GM18861 (cell line): ENCODE measurements at regions not wholly inside any gene's neighbourhood (a gene's known extent, or its start where the extent isn't known, plus 50 kb on each side); places are given as distances from the start of the nearest gene placed in this dataset.
"Not testable (repeated sequence)": the region's sequence is repeated elsewhere in the genome, so short reads cannot be mapped to it uniquely, and the experiment has no call there.

Experiments used
- ATAC-seq: cut with Tn5 transposase; IDR thresholded peaks from one replicate; pipeline ENCODE4 v1.9.1; 2021; ENCODE audit not compliant: unreplicated experiment

DNA sequence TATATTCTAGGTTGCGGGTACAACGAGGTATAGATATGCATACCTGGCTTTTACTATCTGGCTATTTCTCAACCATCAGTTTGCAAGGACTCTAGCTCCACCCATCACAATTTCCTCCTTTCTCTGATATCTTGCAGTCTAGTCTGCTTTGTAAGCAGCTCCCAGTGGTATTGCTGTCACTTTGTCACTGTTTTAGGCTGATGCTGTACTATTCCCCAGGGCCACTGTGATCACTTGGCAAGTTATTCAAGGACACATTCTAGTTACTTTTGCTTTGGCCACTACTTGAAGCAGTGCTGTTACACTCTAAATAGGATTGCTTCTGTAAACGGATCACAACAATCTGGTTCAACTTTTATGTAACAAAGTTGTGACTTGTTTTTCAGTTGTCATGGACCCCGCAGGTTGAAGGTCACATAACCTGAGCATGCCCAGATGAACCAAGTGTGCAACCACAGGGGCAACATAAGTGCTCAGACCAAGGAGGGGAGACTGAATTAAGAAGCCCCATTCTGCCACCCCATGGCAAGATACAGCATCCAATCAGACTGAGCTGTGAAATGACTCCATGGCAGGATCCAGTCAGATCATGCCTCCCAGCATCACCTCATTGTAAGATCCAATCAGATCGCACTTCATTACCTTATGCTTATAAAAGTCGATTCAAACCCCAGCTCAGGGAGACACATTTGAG, 588.4 kb upstream of the CITED2 start:
- no peak for ATAC-seq

DNA sequence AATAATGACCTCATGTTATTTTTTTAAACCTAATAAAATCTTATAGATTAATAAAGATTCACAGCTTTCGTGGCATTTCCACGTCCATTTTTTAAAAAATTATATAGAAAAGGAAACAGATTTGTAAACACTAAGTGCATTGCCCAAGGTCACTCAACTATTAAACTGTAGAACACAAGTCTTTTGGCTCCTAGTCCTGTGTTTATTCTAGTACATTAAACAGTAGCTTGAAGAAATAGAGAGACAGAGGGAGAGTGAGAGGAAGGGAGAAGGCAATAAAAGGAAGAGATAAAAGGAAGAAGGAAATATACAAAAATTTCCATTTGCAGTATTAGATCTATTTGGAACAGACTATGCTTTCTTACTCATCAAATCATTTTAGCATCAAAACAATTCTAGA, 586.7 kb upstream of the CITED2 start:
- ATAC-seq, result no peak

DNA sequence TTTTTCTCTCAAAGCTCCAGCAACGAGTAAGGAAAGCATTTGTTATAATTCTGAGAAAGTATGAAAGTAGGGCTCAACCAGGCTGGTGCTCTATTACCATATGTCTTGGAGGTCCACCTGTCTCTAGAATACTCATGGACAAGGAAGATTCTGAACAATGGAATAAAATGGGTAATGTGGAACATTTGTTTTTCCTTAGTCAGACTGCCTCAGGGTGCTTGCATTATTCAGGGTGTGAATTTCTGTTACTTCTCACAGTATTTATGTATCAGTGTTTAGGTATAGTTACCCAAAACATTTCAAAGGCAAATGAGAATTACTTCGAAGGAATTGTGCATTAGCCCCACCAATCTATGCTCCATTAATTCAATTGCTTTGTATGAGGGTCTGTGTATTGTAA, 586.2 kb upstream of the CITED2 start:
- no peak for ATAC-seq

DNA sequence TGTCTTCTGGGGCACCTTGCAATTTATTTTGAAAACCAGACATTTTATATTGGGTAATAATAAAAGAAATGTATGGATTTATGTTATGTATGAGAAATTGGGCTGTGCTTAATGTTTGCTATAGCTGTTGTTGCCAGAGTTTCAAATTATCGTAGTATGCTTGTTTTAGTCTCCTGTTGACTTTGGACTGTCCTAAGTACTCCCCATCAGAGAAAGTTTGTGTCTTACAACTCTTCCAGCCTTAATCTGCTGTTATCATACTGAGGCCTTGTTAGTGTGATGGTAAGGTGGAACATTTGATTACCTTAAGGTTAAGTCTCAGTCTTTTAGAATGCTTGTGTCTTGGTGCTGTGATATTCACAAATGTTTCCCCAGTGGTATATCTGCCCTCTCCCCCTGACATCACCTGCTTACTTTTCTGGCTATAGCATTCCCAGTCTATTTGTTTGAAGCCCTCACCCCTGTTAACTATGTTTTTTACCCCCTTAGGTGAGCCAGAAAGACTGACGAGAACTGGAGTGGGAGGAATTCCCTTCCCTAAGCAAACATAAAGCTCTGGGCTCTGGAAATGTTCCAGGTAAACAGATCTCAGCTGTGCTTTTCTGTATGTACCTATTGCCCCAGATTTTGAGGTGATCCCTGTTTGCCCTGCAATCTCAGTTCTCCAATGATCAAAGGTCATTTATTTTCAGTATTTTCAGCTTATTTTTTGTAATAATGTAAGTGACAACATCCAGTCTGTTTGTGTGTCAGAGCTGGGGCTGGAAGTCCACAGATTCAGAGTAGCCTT, 581.1 kb upstream of the CITED2 start:
- ATAC-seq, result no peak

DNA sequence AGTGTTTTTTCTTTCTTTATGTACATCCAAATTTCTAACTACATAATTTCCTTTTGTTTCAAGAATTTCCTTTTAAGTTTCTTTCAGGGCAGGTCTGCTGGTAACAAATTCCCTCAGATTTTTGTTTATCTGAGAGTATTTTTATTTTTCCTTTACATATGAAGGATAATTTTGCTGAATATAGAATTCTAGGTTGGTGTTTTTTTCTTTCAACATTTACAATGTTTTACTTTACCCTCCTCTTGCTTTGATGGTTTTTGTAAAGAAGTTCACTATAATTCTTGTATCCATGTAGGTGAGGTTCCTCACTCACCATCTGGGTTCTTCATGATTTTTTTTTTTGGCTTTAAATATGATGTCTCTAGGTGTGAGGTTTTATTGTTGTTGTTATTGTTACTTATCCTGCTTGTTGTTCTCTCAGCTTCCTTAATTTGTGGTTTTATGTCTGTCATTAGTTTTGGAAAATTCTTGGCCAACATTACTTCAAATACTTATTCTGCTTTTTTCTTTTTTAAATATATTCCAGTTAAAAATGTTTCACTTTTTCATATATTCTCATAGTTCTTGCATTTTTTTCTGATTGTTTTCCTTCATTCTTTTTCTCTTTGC, 580.1 kb upstream of the CITED2 start:
- ATAC-seq, result no peak

DNA sequence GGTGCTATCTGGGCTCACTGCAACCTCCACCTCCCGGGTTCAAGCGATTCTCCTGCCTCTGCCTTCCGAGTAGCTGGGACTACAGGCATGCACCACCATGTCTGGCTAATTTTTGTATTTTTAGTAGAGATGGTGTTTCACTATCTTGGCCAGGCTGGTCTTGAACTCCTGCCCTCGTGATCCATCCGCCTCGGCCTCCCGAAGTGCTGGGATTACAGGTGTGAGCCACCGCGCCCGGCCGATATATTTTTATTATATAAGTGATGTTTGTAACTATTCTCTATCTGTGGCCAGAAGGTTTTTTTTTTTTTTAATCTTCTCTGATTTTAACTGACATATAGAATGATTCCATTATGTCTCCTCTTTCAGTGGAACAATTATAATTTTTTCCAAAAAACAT, 579.3 kb upstream of the CITED2 start:
- ATAC-seq, result not testable (repeated sequence)

DNA sequence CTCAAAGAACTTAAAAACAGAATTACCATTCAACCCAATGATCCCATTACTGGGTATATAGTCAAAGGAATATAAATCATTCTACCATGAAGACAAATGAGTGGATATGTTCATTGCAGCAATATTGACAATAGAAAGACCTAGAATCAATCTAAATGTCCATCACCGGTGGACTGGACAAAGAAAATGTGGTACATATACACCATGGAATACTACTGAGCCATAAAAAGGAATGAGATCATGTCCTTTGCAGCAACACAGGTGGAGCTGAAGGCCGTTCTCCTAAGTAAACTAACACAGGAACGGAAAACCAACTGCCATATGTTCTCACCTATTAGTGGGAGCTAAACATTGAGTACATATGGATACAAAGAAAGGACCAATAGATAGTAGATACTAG, 576.7 kb upstream of the CITED2 start:
- no peak for ATAC-seq

DNA sequence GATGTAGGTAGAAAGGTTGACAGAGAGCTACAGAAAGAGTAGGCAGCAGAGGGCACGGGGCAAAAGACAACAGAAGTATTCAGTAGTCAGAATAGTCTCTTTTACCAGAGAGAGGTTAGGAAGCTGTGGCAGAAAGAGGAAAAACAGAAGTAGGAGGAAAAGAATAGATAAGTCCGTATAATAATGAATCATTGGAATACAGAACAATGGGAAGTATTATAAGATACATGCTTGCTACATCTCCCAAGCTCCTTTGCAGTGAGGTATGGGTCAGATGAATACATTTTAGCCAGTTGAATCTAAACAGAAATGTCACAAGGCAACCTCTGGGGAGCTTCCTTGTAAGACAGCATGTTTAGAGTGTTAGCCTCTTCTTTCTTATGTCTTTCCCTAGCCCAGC, 570.5 kb upstream of the CITED2 start:
- ATAC-seq, result no peak

DNA sequence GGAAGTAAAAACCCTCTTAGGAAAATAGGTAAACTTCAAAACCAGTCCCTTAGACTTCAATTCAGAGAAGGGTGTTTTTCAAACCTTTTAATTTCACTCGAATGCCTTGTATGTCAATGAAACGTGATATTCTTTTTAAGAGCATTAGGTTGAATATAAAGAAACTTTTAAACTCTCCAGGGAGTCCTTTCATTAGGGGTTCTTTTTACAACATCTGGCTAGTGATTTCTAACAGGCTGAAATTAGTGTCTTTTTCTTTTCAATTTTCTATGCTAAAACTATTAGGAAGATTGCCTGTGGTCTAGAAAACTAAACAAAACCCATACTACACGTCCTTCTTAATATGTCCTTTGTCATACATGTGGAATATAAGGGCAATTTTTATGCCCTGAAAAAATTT, 569.7 kb upstream of the CITED2 start:
- no peak for ATAC-seq

DNA sequence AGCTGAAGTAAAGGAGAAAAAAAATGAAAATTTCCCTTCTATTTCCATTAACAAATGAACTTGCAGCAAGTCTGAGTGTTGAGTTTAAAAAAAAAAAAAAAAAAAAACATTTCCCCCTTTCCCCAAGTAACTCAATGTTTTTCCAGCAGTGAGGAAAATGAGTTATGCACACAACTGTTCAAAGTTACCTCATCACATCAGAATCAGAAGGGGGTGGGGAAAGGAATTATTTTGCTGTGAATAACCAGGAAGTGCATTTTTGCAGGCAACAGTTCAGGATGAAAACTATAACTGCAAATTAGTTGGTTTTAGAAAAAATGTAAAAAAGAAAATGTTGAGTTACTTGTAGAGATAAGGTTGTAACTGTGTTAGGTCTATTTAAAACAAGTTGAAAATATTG, 568.9 kb upstream of the CITED2 start:
- ATAC-seq, result no peak

DNA sequence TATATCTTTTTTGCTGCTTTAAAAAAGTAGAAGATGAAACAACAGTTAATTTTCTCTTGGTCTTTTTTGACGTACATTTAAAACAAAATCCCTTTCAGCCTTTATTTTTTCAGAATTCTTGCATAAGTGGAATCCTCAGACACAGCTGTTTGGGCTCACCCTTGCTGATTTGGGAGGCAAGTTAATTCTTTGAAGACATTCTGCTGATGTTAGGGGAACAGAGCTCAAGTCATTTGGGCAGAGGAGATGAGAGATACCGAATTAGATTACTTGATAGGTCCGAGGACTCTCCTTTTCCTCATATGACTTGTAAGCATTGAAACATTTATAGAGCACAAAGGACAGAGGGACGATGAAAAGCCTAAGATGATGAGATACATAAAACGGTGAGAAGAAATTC, 567.9 kb upstream of the CITED2 start:
- no peak for ATAC-seq

DNA sequence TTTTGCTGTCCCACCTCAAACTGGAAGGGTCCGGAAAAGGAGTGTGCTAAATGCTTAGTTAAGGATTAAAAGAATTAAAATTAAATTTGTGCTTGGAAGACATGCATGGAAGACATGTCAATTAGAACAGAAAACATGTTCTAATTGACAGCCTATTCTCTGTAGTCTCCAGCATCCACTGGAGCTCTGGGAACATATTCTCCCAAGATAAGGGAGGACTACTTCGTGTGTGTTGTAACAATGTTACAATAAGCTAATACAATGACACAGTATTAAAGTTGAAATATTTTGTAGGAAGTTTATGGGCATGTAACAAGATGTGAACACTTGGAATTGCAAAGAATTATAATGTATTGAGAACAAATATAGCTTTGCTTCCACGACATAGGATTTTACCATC, 567.4 kb upstream of the CITED2 start:
- no peak for ATAC-seq

DNA sequence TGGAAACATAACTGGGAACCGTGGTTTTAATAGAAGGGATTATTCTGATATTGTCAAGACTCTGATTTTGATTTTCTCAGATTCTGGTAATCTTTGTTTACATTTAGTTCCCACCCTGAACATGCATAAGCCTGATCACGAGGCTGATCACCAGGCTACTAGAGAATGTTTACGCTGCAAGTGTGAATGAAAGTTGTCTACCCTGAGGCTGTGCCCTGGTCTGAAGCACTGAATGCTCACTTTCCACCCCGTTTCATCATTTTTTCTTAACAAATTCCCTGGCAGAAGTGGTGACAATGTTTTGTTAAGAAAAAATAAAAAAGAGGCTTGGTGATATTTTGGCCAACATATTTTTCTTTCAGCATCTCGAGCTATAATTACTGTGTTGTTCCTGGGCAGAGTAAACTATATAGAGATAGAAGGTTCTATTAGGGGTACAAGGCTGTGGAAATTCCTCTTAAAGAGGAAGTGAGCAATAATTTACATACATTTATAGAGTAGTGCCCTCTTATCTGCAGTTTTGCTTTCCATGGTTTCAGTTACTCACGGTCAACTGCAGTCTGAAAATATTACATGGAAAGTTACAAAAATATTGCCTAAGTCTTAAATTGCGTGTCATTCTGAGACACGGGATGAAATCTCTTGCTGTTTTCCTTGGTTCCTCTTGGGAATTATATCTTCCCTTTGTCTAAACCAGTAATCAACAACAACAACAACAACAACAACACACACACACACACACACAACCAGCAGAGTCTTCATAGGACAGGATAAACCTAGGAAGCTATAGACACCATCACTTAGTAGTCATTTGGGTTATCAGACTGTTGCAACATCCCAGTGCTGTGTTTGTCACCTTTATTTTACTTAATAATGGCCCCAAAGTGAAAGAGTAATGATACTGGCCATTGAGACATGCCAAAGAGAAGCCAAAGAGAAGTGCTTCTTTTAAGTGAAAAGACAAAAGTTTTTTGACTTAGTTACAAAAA, 566.6 kb upstream of the CITED2 start:
- peak; percentile 88 for ATAC-seq

DNA sequence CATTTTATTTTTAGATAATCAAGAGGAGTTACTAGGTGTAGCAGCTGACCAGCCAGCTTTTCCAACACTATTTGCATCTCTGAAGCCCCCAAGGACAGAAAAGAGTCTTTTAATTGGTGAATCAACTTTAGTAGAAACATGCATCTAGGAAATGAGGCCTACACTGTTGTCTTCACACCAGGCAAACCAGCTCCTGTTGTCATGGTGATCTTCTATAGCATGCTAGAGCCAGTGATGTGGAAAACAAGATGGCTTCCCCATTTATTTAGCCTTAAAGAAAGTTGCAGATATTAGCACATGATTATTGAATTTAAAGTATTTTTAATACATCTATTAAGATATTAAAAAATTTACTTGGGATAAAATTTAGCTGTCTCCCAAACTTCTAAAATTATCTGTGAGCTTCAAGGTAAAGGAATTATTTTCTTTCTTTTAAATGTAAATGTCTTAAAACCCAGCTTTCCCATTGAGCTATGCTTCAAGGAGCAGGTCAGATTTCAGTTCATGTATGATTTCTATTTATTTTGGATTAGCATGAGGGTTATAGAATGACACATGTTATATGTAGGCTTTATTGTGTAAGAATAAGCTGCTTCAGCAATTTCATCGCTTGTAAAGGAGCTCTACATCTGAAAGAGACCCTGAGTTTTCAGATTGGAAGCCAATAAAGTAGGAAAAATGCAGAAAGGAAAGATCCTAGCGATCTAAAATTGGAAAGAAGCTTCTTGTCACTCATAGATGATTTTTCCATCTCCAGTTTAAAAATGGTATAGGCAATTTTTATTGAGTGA, 564.9 kb upstream of the CITED2 start:
- no peak for ATAC-seq

DNA sequence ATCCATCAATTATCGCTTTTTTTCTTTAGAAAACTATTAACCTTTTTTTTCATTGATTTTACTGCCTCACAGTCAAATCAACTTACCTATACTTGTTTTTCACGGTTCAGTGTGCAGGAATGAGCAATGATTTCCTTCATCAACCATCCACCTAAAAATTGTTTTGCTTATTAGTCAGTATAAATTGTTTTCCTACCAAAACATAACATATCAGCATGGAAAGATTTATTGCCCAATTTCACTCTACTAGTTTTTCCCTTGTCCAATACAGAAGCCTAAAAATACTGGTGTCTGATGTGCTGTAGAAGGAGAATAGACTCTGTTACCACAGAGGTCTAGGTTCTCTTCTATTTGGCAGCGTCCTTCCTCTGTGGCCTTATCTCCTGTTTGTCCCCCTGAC, 558.2 kb upstream of the CITED2 start:
- ATAC-seq, result no peak

DNA sequence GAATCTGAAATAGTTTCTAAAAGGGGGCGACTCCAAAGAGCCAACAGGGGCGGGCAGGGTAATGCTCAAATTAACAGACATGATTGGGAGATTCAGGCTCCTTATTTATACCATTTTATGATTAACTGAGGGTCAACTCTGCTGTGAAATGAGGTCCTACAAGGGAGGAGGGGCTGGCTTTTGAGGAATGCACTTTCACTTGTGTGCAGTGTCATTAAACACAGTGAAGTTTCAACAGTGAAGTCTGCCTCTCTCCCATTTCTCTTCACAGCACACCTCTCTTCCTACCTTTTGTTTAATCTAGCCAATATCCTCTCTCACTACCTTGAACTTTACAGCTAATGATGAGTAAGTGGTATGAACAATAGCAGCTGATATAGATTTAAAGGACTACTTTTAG, 557.3 kb upstream of the CITED2 start:
- ATAC-seq, result no peak

DNA sequence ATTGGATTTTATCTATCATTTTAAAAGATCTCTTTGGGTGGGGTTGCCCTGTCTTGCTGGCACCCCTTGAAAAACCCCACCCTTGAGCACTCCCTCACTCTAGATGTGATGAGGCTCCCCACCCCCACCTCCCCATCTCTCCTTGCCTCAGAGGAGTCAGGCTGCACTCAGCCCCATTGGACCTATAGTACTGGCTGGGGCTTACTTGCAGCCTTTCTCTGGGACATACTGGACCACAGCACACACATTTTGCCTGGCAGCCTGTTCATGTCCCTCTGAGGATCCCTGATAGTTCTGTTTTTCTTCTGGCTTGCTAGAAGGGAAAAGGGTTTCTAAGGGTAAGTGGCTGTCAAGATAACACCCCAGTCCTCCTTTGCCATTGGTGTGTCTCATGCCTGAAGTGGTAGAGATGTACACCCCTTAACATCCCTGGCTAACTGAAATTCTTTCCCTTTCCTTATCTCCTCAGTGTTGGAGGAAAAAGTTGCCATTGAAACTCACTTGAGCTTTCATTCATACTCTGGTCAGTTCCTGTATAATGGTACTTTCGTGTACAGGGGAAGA, 553.4 kb upstream of the CITED2 start:
- ATAC-seq, result no peak

DNA sequence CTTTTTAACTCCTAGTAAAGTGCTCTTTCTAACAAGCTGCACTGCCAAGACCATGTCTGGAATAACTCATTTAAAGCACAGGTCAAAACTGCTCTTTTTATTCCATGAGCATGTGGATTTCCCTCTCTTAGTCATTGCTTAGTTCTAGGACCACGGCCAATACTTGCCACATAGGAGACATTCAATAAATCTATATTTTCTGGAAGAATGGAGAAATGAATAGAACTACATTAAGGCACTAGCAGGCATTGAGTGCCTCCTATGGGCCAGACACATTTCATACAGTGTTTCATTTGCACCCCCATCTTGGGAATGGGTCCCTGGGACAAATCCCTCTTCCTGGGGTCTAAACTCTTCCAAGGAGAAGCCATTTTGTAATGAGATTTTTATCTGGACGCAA, 552.8 kb upstream of the CITED2 start:
- no peak for ATAC-seq

DNA sequence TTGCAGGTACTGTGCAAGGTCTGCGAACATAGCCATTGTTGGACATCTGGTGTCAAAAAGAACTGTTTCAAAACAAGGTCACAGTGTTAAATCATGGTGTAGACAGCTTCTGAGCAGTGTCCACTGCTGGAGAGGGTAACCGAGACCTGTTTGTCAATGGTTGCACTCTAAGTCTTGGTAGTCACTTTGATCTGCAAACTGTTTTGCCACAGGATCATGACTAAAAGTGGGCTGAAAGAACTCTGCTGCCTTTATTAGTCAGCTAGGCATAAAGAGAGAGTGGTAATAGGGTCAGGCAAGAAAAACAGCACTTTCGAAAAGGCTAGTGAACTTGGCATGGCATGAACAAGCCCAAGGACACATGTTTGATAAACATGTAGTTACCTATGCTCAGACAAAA, 552.3 kb upstream of the CITED2 start:
- ATAC-seq, result no peak
